ENCODE measurements at regions not wholly inside any gene's neighbourhood (a gene's known extent, or its start where the extent isn't known, plus 50 kb on each side); places are given as distances from the start of the nearest gene placed in this dataset.

DNA sequence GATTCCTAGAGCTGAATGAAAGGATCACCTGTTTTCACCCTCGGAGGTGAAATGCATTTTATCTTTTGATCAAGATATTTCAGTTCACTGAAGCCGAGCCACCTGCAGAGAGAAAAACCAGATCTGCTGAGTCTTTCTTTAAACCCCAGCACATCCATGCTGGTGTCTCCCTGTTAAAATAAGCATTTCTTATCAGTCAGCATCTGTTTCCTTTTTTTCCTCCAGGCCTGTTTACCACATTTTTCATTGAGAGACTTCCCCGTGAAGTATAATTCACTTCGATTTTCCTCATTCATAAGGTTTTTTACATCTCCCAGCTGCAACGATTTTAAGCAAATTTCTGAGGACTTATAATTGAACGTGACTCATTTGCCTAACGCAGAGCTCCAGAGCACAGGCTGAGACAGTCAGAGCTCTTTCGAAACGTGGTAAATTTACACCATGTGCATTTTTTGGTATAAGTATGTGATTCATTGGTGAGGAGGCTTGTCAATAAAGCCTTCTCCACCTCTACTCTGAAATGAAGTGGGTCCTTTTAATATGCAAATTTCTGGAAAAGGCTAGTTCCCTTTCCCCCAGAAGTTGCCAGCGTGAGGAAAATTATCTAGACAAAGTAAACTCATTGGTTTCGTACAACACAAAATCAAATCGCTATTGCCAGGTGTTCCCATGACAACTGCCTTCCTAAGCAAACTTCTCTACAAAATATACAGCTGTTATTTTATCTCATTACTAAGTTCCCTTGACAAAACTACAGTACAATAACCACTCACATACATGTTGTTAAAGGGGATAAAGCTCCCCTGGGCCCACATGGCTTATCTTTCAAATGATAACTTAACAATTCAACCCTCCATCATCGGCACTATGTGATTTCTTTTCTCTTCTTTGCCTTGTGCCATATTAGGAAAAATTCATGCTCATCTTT lies 374.8 kb upstream of the AKR1E2 start:
- Histone ChIP-seq H3K27me3 (no peaks in the 10 kb centered on the region), H3K27ac (peak overlapping the region in 2 of 10 donors; percentile 22 to 32), H3K9me3 (no peaks in the 10 kb centered on the region), H3K4me1 (peaks cover 0 to 15% (median 0%) of the 10 kb centered on the region in 9 donors), H3K36me3 (no peaks in the 10 kb centered on the region), H3K4me3 (no peak overlapping the region)
- WGBS, 2 donors, result 43 to 50% methylated on average over 13 of the region's 13 CpGs
- TF ChIP-seq, protein P1, sequence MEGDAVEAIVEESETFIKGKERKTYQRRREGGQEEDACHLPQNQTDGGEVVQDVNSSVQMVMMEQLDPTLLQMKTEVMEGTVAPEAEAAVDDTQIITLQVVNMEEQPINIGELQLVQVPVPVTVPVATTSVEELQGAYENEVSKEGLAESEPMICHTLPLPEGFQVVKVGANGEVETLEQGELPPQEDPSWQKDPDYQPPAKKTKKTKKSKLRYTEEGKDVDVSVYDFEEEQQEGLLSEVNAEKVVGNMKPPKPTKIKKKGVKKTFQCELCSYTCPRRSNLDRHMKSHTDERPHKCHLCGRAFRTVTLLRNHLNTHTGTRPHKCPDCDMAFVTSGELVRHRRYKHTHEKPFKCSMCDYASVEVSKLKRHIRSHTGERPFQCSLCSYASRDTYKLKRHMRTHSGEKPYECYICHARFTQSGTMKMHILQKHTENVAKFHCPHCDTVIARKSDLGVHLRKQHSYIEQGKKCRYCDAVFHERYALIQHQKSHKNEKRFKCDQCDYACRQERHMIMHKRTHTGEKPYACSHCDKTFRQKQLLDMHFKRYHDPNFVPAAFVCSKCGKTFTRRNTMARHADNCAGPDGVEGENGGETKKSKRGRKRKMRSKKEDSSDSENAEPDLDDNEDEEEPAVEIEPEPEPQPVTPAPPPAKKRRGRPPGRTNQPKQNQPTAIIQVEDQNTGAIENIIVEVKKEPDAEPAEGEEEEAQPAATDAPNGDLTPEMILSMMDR (IDR thresholded peaks at IDR 0.05), result no peak
- intact Hi-C loops (cut with DNase I), result no loop called here
- ATAC-seq (peak in 6 of 8 donors; percentile 38 to 68 (median 52)), DNase-seq (no peak)

DNA sequence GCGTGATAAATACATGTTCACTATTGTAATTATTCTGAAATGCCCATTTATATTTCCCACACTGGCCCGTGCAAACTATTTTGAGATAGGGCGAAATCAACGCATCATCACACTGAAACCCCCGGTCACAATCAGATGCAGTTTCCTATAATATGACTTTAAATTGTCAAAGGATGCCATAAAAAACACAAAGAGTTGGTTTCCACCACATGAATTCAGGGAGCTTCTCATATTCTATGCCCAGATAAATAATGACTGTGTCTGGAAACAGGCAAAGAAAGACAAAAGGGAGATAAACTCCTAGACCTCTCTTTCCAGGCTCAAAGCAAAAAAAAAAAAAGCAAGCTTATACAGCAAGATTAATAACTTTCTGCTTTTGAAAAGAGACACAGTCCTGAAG lies 375.8 kb upstream of the AKR1E2 start:
- intact Hi-C loops (cut with DNase I), result no loop called here
- H3K36me3 ChIP-seq, result no peaks in the 10 kb centered on the region
- H3K4me1 ChIP-seq, result peaks cover 0 to 15% (median 0%) of the 10 kb centered on the region in 9 donors
- ATAC-seq (no peak), DNase-seq (no peak)
- peaks cover 0 to under 1% (median 0%) of the 10 kb centered on the region in 11 donors for H3K9me3 ChIP-seq
- no peaks in the 10 kb centered on the region for H3K27me3 ChIP-seq
- TF ChIP-seq, protein P1 (IDR thresholded peaks at IDR 0.05), result no peak
- H3K4me3 ChIP-seq, result no peak overlapping the region
- 93 to 98% methylated on average over 5 of the region's 5 CpGs for WGBS, 2 donors
- H3K27ac ChIP-seq, result no peak overlapping the region

DNA sequence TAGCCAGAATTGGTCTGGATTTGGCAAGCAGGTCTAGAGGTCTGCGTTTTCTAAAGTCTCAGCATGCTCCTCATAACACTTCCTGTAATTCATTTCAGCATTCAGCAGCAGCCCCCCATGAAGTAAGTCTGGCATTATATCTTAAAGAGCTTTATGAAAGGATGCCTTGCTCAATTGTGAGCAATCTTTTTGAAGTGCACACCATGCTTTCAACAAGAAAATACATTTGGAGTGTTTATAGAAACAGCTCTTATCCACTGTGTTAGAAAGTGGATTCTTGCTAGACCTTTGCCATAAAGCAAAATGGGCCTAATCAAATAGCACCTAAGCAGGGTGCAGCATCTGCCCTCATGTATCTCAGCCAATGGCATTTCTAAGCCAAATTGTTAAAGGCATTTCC lies 378.0 kb upstream of the AKR1E2 start:
- Histone ChIP-seq H3K4me1 (peaks cover 0 to 15% (median 0%) of the 10 kb centered on the region in 9 donors), H3K9me3 (peaks cover 0 to 22% (median 4%) of the 10 kb centered on the region in 11 donors), H3K4me3 (no peak overlapping the region), H3K36me3 (no peaks in the 10 kb centered on the region), H3K27me3 (no peaks in the 10 kb centered on the region), H3K27ac (peak overlapping the region in 1 of 10 donors; percentile 8)
- no peak for DNase-seq
- intact Hi-C loops (cut with DNase I), result no loop called here
- 32 to 54% methylated on average over 1 of the region's 1 CpG for WGBS, 2 donors
- ATAC-seq, result no peak
- TF ChIP-seq, protein P1 (IDR thresholded peaks at IDR 0.05), result no peak

- DNase-seq (no peak), ATAC-seq (no peak)
- Histone ChIP-seq H3K36me3 (no peaks in the 10 kb centered on the region), H3K27me3 (no peaks in the 10 kb centered on the region), H3K4me1 (peaks cover 0 to 6% (median 0%) of the 10 kb centered on the region in 9 donors), H3K9me3 (peaks cover 0 to 38% (median 8%) of the 10 kb centered on the region in 11 donors), H3K4me3 (no peak overlapping the region), H3K27ac (no peak overlapping the region)
- TF ChIP-seq, protein P1 (IDR thresholded peaks at IDR 0.05), result no peak
- WGBS, 2 donors, result 96 to 100% methylated on average over 1 of the region's 1 CpG
- intact Hi-C loops (cut with DNase I), result no loop called here
Observed at GRCh38 chr10:4443419-4443818, 382.6 kb upstream of the AKR1E2 start.
